GM23338 (cell line): ENCODE measurements at regions not wholly inside any gene's neighbourhood (a gene's known extent, or its start where the extent isn't known, plus 50 kb on each side); places are given as distances from the start of the nearest gene placed in this dataset.

Experiments
- ATAC-seq: fragments of 200-7000 bp; cut with Tn5 transposase; 3 replicates; pipeline ENCODE4 v1.9.1; 2020
- DNase-seq: peaks from one replicate; pipeline ENCODE4 v3.0.0-alpha.2; 2015; ENCODE audit warnings: low spot score
- H2AFZ ChIP-seq: fragments of 200-600 bp; sonication (generic); 2 replicates; pipeline ENCODE4 v1.8.0; 2016; ENCODE audit warnings: antibody characterized with exemption, mild to moderate bottlenecking, moderate library complexity
- H3F3A ChIP-seq: fragments of 200-600 bp; sonication (generic); replicated peaks from 2 replicates; pipeline ENCODE4 v1.8.0; 2017; ENCODE audit warnings: antibody characterized with exemption, mixed run types, low read depth
- H3K27ac ChIP-seq: fragments of 200-600 bp; sonication (generic); 2 replicates; pipeline ENCODE4 v1.6.1; 2016; ENCODE audit warnings: low read depth
- H3K27me3 ChIP-seq: fragments of 200-600 bp; sonication (generic); 2 replicates; pipeline ENCODE4 v1.8.0; 2016; ENCODE audit warnings: mild to moderate bottlenecking, mixed run types, moderate library complexity; ENCODE audit not compliant: insufficient read depth
- H3K36me3 ChIP-seq: fragments of 200-600 bp; sonication (generic); 2 replicates; pipeline ENCODE4 v1.8.0; 2016; ENCODE audit warnings: mild to moderate bottlenecking; ENCODE audit not compliant: insufficient read depth
- H3K4me1 ChIP-seq: fragments of 200-600 bp; sonication (generic); 2 replicates; pipeline ENCODE4 v1.8.0; 2016; ENCODE audit warnings: mild to moderate bottlenecking, moderate library complexity; ENCODE audit not compliant: insufficient read depth
- H3K4me2 ChIP-seq: fragments of 200-600 bp; sonication (generic); 2 replicates; pipeline ENCODE4 v1.7.1; 2017; ENCODE audit warnings: mixed run types
- H3K4me3 ChIP-seq: fragments of 200-600 bp; sonication (generic); 2 replicates; pipeline ENCODE4 v1.6.1; 2016; ENCODE audit warnings: mixed run types
- H3K79me2 ChIP-seq: fragments of 200-600 bp; sonication (generic); replicated peaks from 2 replicates; pipeline ENCODE4 v1.8.0; 2017; ENCODE audit warnings: mild to moderate bottlenecking; ENCODE audit not compliant: insufficient read depth
- H3K9me2 ChIP-seq: fragments of 200-600 bp; sonication (generic); 2 replicates; pipeline ENCODE4 v1.8.0; 2017; ENCODE audit not compliant: insufficient read depth
- H4K20me1 ChIP-seq: fragments of 200-600 bp; sonication (generic); replicated peaks from 2 replicates; pipeline ENCODE4 v1.8.0; 2017; ENCODE audit warnings: mild to moderate bottlenecking; ENCODE audit not compliant: insufficient read depth
- H3K27ac Mint-ChIP-seq: 2 replicates; pipeline ENCODE4 v1.8.0; 2020; ENCODE audit warnings: inconsistent platforms, mild to moderate bottlenecking, moderate library complexity, mixed read lengths
- H3K27me3 Mint-ChIP-seq: 3 replicates; pipeline ENCODE4 v1.8.0; 2022; ENCODE audit warnings: low read depth, mild to moderate bottlenecking, moderate library complexity, mixed read lengths, inconsistent platforms; ENCODE audit not compliant: insufficient read depth, poor library complexity
- H3K36me3 Mint-ChIP-seq: 3 replicates; pipeline ENCODE4 v1.8.0; 2021; ENCODE audit warnings: low read depth, mild to moderate bottlenecking, inconsistent platforms, moderate library complexity, mixed read lengths
- H3K4me1 Mint-ChIP-seq: 3 replicates; pipeline ENCODE4 v1.8.0; 2020; ENCODE audit warnings: mild to moderate bottlenecking, inconsistent platforms, mixed read lengths
- H3K4me3 Mint-ChIP-seq: 3 replicates; pipeline ENCODE4 v1.8.0; 2021; ENCODE audit warnings: moderate library complexity, mild to moderate bottlenecking, inconsistent platforms, mixed read lengths
- H3K9me3 Mint-ChIP-seq: 3 replicates; pipeline ENCODE4 v1.8.0; 2020; ENCODE audit warnings: moderate library complexity, mild to moderate bottlenecking, inconsistent platforms, mixed read lengths
- CREB1 ChIP-seq: fragments of 250-450 bp; sonication (Bioruptor Pico); IDR thresholded peaks from 2 replicates; pipeline ENCODE4 v1.5.0; 2020; ENCODE audit warnings: low read depth, mild to moderate bottlenecking, moderate library complexity
- EZH2 ChIP-seq: fragments of 200-600 bp; sonication (generic); IDR thresholded peaks from one replicate; pipeline ENCODE4 v1.8.0; 2017; ENCODE audit warnings: antibody characterized with exemption, mild to moderate bottlenecking, low read depth; ENCODE audit not compliant: unreplicated experiment
- NANOG ChIP-seq: IDR thresholded peaks from 2 replicates; pipeline ENCODE4 v1.6.1; 2016; ENCODE audit warnings: antibody characterized with exemption, borderline replicate concordance
- POLR2AphosphoS5 ChIP-seq: IDR thresholded peaks from 2 replicates; pipeline ENCODE4 v1.6.1; 2016; ENCODE audit warnings: antibody characterized with exemption, low read depth
- ZNF114 ChIP-seq: fragments of 250-450 bp; sonication (Bioruptor Pico); IDR thresholded peaks from 2 replicates; pipeline ENCODE4 v1.5.0; 2020; ENCODE audit warnings: mild to moderate bottlenecking, moderate library complexity
- TF ChIP-seq, protein P1 (sequence below), 2 experiments: fragments of 200-600 bp in 1 of 2; sonication (generic) in 1 of 2; conservative IDR thresholded peaks; 2 replicates each; pipeline versions ENCODE4 v1.5.1 to v1.6.1; 2016 to 2017; ENCODE audit warnings: antibody characterized with exemption in 2 of 2, low read depth in 2 of 2, mild to moderate bottlenecking in 2 of 2, moderate library complexity in 1 of 2
- TF ChIP-seq, protein P2 (sequence below): IDR thresholded peaks from 2 replicates; pipeline ENCODE4 v1.6.1; 2016; ENCODE audit warnings: antibody characterized with exemption

DNA sequence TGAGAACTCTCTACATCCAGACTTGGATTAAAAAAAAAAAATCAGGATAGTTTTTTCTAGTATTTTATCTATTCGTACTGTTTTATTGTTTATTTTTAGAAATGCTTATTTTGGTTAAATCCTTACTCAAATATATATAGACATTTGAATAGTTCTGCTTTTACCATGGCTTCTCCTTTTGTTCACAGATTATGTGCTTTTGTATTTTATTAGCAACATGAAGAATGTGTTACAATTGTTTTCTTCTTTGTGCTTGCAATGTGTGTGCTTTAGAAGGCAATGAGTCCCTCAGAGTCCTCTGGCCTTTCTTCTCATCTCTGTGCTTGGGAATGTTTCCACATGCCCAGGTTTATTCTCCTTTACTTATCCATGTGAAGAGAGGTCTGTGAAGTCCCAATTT lies 324.0 kb downstream of the KCNRG start:
- H3K9me3 Mint-ChIP-seq = no peaks in the 10 kb centered on the region; the same call in 2 of the 3 replicates
- Histone ChIP-seq H3K36me3 (no peaks in the 10 kb centered on the region), H4K20me1 (no peaks in the 10 kb centered on the region; the same call in 1 of the 2 replicates), H3K27ac (no peak overlapping the region), H3K4me3 (no peak overlapping the region), H3K79me2 (no peaks in the 10 kb centered on the region), H3K4me1 (peaks cover 13% of the 10 kb centered on the region), H2AFZ (no peak overlapping the region), H3K27me3 (no peaks in the 10 kb centered on the region), H3K4me2 (no peak overlapping the region), H3F3A (no peaks in the 10 kb centered on the region), H3K9me2 (no peaks in the 10 kb centered on the region)
- H3K27me3 Mint-ChIP-seq = no peaks in the 10 kb centered on the region
- DNase-seq (no peak), ATAC-seq (peak; percentile 30)
- no peak overlapping the region for H3K4me3 Mint-ChIP-seq
- H3K27ac Mint-ChIP-seq = peak overlapping the region; percentile 46; the same call in 1 of the 2 replicates
- no peaks in the 10 kb centered on the region for H3K36me3 Mint-ChIP-seq
- peaks cover 28% of the 10 kb centered on the region for H3K4me1 Mint-ChIP-seq
- TF ChIP-seq CREB1 (CRISPR knock-in tag) = no peak

DNA sequence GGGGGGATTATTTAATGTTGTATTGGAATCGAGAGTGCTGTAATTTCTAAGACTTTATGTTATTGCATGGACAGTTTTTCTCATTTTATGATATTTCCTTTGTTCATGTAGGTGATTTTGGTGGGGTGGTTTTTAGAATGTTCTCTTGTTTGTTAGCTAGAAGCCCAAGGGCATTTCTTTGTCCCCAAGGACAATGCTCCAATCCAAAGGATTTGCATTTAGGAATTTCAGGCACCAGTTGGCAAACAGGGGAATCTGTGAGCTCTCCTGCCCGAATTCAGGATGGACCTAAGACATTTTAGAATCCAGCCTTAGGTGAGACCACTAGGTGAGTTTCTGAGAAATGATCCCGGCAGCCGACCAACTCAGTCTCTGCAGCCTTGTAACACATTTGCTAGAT lies 324.9 kb downstream of the KCNRG start:
- no peak overlapping the region for H3K27ac Mint-ChIP-seq
- Histone ChIP-seq H3K4me3 (no peak overlapping the region), H3K4me1 (peaks cover 13% of the 10 kb centered on the region), H4K20me1 (no peaks in the 10 kb centered on the region; the same call in 1 of the 2 replicates), H3K27me3 (no peaks in the 10 kb centered on the region), H3K4me2 (no peak overlapping the region), H3K27ac (no peak overlapping the region), H3K36me3 (no peaks in the 10 kb centered on the region), H2AFZ (no peak overlapping the region), H3K79me2 (no peaks in the 10 kb centered on the region), H3F3A (no peaks in the 10 kb centered on the region), H3K9me2 (no peaks in the 10 kb centered on the region)
- H3K4me1 Mint-ChIP-seq = peaks cover 31% of the 10 kb centered on the region
- TF ChIP-seq CREB1 (CRISPR knock-in tag) = no peak
- TF ChIP-seq, protein P1, sequence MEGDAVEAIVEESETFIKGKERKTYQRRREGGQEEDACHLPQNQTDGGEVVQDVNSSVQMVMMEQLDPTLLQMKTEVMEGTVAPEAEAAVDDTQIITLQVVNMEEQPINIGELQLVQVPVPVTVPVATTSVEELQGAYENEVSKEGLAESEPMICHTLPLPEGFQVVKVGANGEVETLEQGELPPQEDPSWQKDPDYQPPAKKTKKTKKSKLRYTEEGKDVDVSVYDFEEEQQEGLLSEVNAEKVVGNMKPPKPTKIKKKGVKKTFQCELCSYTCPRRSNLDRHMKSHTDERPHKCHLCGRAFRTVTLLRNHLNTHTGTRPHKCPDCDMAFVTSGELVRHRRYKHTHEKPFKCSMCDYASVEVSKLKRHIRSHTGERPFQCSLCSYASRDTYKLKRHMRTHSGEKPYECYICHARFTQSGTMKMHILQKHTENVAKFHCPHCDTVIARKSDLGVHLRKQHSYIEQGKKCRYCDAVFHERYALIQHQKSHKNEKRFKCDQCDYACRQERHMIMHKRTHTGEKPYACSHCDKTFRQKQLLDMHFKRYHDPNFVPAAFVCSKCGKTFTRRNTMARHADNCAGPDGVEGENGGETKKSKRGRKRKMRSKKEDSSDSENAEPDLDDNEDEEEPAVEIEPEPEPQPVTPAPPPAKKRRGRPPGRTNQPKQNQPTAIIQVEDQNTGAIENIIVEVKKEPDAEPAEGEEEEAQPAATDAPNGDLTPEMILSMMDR (conservative IDR thresholded peaks at IDR 0.05; ENCODE audit: low read depth in 2 of 2) = no peak
- no peak for DNase-seq
- H3K36me3 Mint-ChIP-seq = no peaks in the 10 kb centered on the region
- peak; percentile 42 for ATAC-seq
- no peaks in the 10 kb centered on the region for H3K27me3 Mint-ChIP-seq
- H3K9me3 Mint-ChIP-seq = no peaks in the 10 kb centered on the region; the same call in 2 of the 3 replicates
- H3K4me3 Mint-ChIP-seq = no peak overlapping the region

DNA sequence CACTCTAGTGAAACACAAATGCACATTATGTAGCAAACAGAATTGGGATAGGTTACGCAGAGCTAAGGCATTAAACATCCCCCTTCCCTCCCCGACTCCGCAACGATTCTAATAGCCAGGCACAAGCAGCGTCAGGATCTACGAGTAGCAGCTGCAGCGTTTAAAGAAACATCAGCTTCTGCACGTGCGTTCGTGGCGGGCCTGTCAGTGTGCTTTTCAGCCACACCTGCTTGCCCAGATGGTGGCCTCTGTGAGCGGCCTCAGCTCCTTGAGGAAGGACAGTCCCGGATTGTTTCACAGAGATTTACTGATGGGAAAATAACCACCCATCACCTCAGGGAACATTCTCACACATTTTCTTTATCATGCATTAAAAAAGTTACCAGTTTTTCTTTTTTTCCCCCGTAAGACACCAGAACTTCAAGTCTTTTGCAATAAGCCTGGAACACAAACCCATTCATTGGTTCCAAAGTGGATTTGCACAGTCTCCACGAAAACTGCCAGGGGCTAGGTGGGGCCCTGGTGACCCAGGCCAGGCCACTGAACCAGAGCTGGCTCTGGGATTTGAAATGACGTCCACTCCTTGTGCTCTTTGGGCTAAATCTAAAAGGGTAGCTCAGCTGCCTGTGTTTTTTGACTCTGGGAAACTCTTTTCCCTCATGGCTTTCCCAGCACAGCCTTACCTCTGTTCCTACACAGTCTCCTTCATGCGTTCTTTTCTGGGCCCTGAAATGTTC lies 325.5 kb downstream of the KCNRG start:
- no peak overlapping the region for H2AFZ ChIP-seq
- peak; percentile 52 for ATAC-seq

More for the DNA sequence above, 325.5 kb downstream of the KCNRG start:
- Mint-ChIP-seq H3K4me1 (peaks cover 31% of the 10 kb centered on the region), H3K36me3 (no peaks in the 10 kb centered on the region), H3K4me3 (no peak overlapping the region), H3K27me3 (no peaks in the 10 kb centered on the region), H3K9me3 (no peaks in the 10 kb centered on the region; the same call in 2 of the 3 replicates), H3K27ac (no peak overlapping the region)
- Histone ChIP-seq H3K4me2 (no peak overlapping the region), H3K27me3 (no peaks in the 10 kb centered on the region), H3K4me3 (no peak overlapping the region), H4K20me1 (no peaks in the 10 kb centered on the region), H3K9me2 (no peaks in the 10 kb centered on the region), H3K4me1 (peaks cover 13% of the 10 kb centered on the region), H3K79me2 (no peaks in the 10 kb centered on the region), H3K36me3 (no peaks in the 10 kb centered on the region), H3F3A (no peaks in the 10 kb centered on the region), H3K27ac (no peak overlapping the region)
- peak; percentile 11 for DNase-seq
- TF ChIP-seq EZH2 (no peak), NANOG (no peak), CREB1 (CRISPR knock-in tag) (no peak), POLR2AphosphoS5 (no peak), ZNF114 (CRISPR knock-in tag) (no peak)
- TF ChIP-seq, protein P1 (conservative IDR thresholded peaks at IDR 0.05; ENCODE audit: low read depth in 2 of 2) = no peak
- TF ChIP-seq, protein P2, sequence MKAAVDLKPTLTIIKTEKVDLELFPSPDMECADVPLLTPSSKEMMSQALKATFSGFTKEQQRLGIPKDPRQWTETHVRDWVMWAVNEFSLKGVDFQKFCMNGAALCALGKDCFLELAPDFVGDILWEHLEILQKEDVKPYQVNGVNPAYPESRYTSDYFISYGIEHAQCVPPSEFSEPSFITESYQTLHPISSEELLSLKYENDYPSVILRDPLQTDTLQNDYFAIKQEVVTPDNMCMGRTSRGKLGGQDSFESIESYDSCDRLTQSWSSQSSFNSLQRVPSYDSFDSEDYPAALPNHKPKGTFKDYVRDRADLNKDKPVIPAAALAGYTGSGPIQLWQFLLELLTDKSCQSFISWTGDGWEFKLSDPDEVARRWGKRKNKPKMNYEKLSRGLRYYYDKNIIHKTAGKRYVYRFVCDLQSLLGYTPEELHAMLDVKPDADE = no peak
